Fibroblast of lung (primary cell): ENCODE measurements at regions not wholly inside any gene's neighbourhood (a gene's known extent, or its start where the extent isn't known, plus 50 kb on each side); places are given as distances from the start of the nearest gene placed in this dataset.
"Not testable (repeated sequence)": the region's sequence is repeated elsewhere in the genome, so short reads cannot be mapped to it uniquely, and the experiment has no call there.

Experiments
- DNase-seq, 2 donors: peaks; one replicate each; pipeline versions ENCODE4 v3.0.0 to v3.0.0-alpha.2; 2010; ENCODE audit warnings: low read depth in 2 of 2
- H2AFZ ChIP-seq: 2 replicates; pipeline ENCODE4 v1.5.1; 2012; ENCODE audit warnings: low read length, control low read depth, inconsistent platforms
- H3K27ac ChIP-seq: 2 replicates; pipeline ENCODE4 v1.5.1; 2011; ENCODE audit warnings: low read length, control low read depth; ENCODE audit not compliant: insufficient read depth
- H3K27me3 ChIP-seq: 2 replicates; pipeline ENCODE4 v1.5.1; 2011; ENCODE audit warnings: mild to moderate bottlenecking, low read length; ENCODE audit not compliant: control insufficient read depth, insufficient read depth
- H3K36me3 ChIP-seq: 2 replicates; pipeline ENCODE4 v1.5.1; 2011; ENCODE audit warnings: low read length; ENCODE audit not compliant: control insufficient read depth, insufficient read depth
- H3K4me1 ChIP-seq: 2 replicates; pipeline ENCODE4 v1.5.1; 2011; ENCODE audit warnings: low read length; ENCODE audit not compliant: control insufficient read depth, insufficient read depth; ENCODE audit errors: extremely low read depth
- H3K4me2 ChIP-seq: 2 replicates; pipeline ENCODE4 v1.5.1; 2011; ENCODE audit warnings: low read length, control low read depth; ENCODE audit not compliant: insufficient read depth; ENCODE audit errors: extremely low read depth
- H3K4me3 ChIP-seq, 4 experiments: fragments of 200-600 bp in 1 of 4; sonication (generic) in 1 of 4; replicated peaks in 1 of 4; 2 replicates each; pipeline ENCODE4 v1.5.1; 2011 to 2016; ENCODE audit warnings: low read length in 4 of 4, low read depth in 3 of 4, mild to moderate bottlenecking in 3 of 4, control low read depth in 2 of 4, inconsistent platforms in 1 of 4, mixed read lengths in 1 of 4; ENCODE audit not compliant: insufficient read depth in 1 of 4; ENCODE audit errors: control extremely low read depth in 1 of 4
- H3K79me2 ChIP-seq: 2 replicates; pipeline ENCODE4 v1.5.1; 2012; ENCODE audit warnings: mild to moderate bottlenecking, low read length, inconsistent platforms; ENCODE audit not compliant: control insufficient read depth, insufficient read depth
- H3K9ac ChIP-seq: 2 replicates; pipeline ENCODE4 v1.5.1; 2011; ENCODE audit warnings: mild to moderate bottlenecking, low read length, control low read depth; ENCODE audit not compliant: insufficient read depth
- H3K9me3 ChIP-seq: 2 replicates; pipeline ENCODE4 v1.5.1; 2012; ENCODE audit warnings: low read depth, low read length; ENCODE audit not compliant: control insufficient read depth, insufficient read depth
- H4K20me1 ChIP-seq: 2 replicates; pipeline ENCODE4 v1.5.1; 2011; ENCODE audit warnings: low read length; ENCODE audit not compliant: control insufficient read depth, insufficient read depth; ENCODE audit errors: extremely low read depth
- EZH2 ChIP-seq: IDR thresholded peaks from 2 replicates; pipeline ENCODE4 v1.5.1; 2012; ENCODE audit warnings: low read length, control low read depth, mild to moderate bottlenecking; ENCODE audit errors: missing control alignments
- TF ChIP-seq, protein P1 (sequence below), 2 donors: IDR thresholded peaks in 1 of 2; conservative IDR thresholded peaks in 1 of 2; 1 replicate in 1 of 2; 2 replicates in 1 of 2; pipeline ENCODE4 v1.5.1; 2011 to 2012; ENCODE audit warnings: low read length in 2 of 2, control low read depth in 1 of 2, inconsistent platforms in 1 of 2, low read depth in 1 of 2, mild to moderate bottlenecking in 1 of 2

DNA sequence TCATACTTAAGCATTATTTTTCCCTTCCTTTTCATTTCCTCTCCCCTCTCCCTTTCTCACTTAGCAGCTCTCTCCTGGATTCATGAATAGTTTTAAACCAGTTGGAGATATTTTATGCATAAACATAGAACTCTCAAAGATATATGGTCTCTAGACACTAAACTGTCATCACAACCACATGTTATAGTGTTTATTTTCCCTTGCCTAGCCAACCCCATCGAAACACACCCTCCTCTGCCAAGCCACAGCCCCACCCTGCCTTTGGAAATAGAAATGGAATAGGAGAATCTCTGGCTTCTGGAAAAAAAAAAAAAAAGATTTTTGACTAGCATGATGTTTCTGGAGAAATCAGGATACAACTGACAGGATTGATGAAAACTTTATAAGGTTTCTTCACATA lies 64.8 kb upstream of the RBPJ start:
- no peak overlapping the region for H2AFZ ChIP-seq
- DNase-seq, result peak; percentile 31 to 79
- no peaks in the 10 kb centered on the region for H3K79me2 ChIP-seq
- no peaks in the 10 kb centered on the region for H4K20me1 ChIP-seq
- H3K9me3 ChIP-seq, result no peaks in the 10 kb centered on the region
- H3K9ac ChIP-seq, result no peak overlapping the region
- H3K4me1 ChIP-seq, result no peaks in the 10 kb centered on the region
- H3K27me3 ChIP-seq, result no peaks in the 10 kb centered on the region
- no peaks in the 10 kb centered on the region for H3K36me3 ChIP-seq
- H3K27ac ChIP-seq, result no peak overlapping the region
- TF ChIP-seq, protein P1, sequence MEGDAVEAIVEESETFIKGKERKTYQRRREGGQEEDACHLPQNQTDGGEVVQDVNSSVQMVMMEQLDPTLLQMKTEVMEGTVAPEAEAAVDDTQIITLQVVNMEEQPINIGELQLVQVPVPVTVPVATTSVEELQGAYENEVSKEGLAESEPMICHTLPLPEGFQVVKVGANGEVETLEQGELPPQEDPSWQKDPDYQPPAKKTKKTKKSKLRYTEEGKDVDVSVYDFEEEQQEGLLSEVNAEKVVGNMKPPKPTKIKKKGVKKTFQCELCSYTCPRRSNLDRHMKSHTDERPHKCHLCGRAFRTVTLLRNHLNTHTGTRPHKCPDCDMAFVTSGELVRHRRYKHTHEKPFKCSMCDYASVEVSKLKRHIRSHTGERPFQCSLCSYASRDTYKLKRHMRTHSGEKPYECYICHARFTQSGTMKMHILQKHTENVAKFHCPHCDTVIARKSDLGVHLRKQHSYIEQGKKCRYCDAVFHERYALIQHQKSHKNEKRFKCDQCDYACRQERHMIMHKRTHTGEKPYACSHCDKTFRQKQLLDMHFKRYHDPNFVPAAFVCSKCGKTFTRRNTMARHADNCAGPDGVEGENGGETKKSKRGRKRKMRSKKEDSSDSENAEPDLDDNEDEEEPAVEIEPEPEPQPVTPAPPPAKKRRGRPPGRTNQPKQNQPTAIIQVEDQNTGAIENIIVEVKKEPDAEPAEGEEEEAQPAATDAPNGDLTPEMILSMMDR (conservative IDR thresholded peaks at IDR 0.05 in 1 of 2, IDR thresholded peaks at IDR 0.05 in 1 of 2; ENCODE audit: low read depth in 1 of 2, low read length in 2 of 2), result no peak
- no peak for TF ChIP-seq EZH2
- no peak overlapping the region for H3K4me2 ChIP-seq
- H3K4me3 ChIP-seq, result no peak overlapping the region

DNA sequence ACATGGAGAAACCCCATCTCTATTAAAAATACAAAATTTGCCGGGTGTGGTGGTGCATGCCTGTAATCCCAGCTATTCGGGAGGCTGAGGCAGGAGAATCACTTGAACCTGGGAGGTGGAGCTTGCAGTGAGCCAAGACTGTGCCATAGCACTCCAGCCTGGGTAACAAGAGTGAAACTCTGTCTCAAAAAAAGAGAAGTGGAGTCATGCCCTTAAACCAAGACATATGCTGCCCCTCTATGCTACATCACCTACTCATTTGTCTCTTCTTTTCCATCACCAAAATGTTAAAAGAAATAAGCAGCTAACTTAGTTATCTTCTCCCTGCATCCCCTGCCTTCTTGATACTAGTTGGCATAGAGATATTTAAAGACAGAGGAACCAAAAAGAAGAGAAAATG lies 63.4 kb upstream of the RBPJ start:
- not testable (repeated sequence) for H3K9me3 ChIP-seq, H2AFZ ChIP-seq, H3K36me3 ChIP-seq, DNase-seq, H3K4me2 ChIP-seq, H3K4me3 ChIP-seq, H3K79me2 ChIP-seq, H4K20me1 ChIP-seq, H3K9ac ChIP-seq, H3K27me3 ChIP-seq, H3K27ac ChIP-seq, H3K4me1 ChIP-seq

DNA sequence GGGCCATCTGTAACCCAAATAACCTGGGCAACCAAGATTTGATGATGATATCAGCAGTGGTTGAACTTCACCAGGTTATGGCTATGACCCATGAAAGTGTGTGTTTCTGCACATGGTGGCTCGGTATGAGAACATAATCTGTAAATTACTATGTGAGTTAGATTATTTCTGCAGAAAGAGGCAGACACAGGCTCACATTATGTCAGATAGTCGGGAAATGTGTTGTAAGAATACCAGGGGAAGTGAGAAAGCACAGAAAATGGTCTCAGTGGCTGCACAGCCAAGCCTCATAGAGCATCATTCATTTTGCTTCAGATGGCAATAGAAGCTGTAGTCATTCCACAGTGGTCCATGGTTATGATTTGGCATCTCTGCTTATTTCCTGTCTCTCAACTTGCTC lies 63.0 kb upstream of the RBPJ start:
- H3K4me1 ChIP-seq, result no peaks in the 10 kb centered on the region
- no peaks in the 10 kb centered on the region for H3K79me2 ChIP-seq
- no peak for DNase-seq
- H3K4me3 ChIP-seq, result no peak overlapping the region
- no peak overlapping the region for H3K27ac ChIP-seq
- TF ChIP-seq, protein P1 (conservative IDR thresholded peaks at IDR 0.05 in 1 of 2, IDR thresholded peaks at IDR 0.05 in 1 of 2; ENCODE audit: low read depth in 1 of 2, low read length in 2 of 2), result no peak
- no peak for TF ChIP-seq EZH2
- no peak overlapping the region for H2AFZ ChIP-seq
- H3K27me3 ChIP-seq, result no peaks in the 10 kb centered on the region
- H3K36me3 ChIP-seq, result no peaks in the 10 kb centered on the region
- no peaks in the 10 kb centered on the region for H4K20me1 ChIP-seq
- no peak overlapping the region for H3K9ac ChIP-seq
- no peak overlapping the region for H3K4me2 ChIP-seq
- no peaks in the 10 kb centered on the region for H3K9me3 ChIP-seq

DNA sequence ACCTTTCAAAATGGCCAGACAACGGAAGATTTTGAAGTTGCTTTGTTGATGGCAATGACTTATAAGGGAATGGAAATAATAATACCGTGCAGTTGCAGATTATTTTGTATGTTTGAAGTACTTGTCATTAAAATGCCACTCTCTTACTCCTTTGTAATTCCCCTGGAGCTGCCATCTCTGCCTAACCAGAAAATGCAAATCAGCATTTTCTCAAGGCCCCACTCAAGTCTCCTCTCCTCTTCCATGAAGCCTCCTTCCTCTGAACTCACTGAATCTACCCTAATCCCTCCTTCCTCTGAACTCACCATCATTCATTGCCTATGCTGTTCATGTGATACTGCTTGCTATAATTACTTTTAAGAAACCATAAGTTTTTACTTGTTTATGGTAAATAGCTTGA lies 60.2 kb upstream of the RBPJ start:
- Histone ChIP-seq H3K4me1 (no peaks in the 10 kb centered on the region), H4K20me1 (no peaks in the 10 kb centered on the region), H3K27me3 (no peaks in the 10 kb centered on the region), H2AFZ (no peak overlapping the region), H3K36me3 (no peaks in the 10 kb centered on the region), H3K9ac (no peak overlapping the region), H3K9me3 (no peaks in the 10 kb centered on the region), H3K79me2 (no peaks in the 10 kb centered on the region), H3K27ac (no peak overlapping the region), H3K4me2 (no peak overlapping the region), H3K4me3 (no peak overlapping the region)
- no peak for DNase-seq
- TF ChIP-seq EZH2, result no peak
- TF ChIP-seq, protein P1 (conservative IDR thresholded peaks at IDR 0.05 in 1 of 2, IDR thresholded peaks at IDR 0.05 in 1 of 2; ENCODE audit: low read depth in 1 of 2, low read length in 2 of 2), result no peak
